C4-2B (cell line): ENCODE measurements at regions not wholly inside any gene's neighbourhood (a gene's known extent, or its start where the extent isn't known, plus 50 kb on each side); places are given as distances from the start of the nearest gene placed in this dataset.
"Not testable (repeated sequence)": the region's sequence is repeated elsewhere in the genome, so short reads cannot be mapped to it uniquely, and the experiment has no call there.

Experiments used
- H3K27ac ChIP-seq: fragments of 450-650 bp; 2 replicates; pipeline ENCODE4 v1.5.1; 2017
- CTCF ChIP-seq: fragments of 450-650 bp; conservative IDR thresholded peaks from 2 replicates; pipeline ENCODE4 v1.5.1; 2017; ENCODE audit warnings: mild to moderate bottlenecking
- ZFX ChIP-seq: fragments of 450-650 bp; IDR thresholded peaks from 2 replicates; pipeline ENCODE4 v1.6.1; 2017

DNA sequence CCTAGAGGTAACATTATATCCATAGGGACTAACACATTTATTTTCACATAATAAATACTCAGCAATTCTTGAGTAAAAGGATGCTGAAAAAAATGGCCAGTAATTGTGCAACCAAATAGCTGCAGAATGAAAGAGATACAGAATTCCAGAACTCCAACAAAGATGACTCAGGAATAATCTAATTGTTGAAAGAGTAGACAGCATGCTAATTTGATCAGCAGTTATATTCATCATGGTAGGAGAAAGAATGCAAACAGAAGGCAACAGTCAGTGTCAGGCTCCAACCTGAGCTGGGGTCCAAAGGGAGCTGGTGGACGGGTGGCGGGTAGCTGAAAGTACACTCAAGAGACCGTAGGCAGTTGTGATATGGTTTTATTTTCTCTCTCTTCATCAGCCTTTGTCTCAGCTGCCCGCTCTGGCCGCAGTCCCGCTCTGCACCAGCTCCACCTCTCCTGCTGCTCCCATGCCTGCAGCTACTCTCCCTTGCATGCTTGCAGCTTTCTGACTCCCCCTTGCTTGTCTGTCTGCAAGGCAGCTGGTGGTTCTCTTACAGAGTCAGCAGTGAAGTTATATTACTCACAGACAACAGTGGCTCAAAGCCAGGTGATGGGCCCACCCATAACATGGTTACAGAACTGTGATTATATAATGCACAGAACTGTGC, 1150.1 kb downstream of the STIM2 start:
- no peak overlapping the region for H3K27ac ChIP-seq
- TF ChIP-seq CTCF (no peak), ZFX (no peak)

DNA sequence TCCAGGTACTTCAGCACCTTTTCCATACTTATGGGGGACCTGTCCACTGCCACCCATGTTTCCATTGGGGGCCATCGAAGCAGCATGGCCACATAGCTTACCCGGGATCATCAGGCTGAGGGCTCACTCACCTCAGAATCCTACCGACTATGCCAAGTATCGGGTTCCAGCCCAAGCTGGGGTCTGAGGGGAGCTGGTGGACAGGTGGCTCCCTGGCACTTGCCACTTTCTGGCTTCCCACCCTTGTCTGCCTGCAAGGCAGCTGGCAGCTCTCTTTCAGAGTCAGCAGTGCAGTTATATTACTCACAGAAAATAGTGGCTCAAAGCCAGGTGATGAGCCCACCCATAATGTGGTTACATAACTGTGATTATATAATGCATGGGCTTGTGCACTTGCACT, 1153.8 kb downstream of the STIM2 start:
- TF ChIP-seq CTCF, result no peak
- no peak for TF ChIP-seq ZFX
- no peak overlapping the region for H3K27ac ChIP-seq

DNA sequence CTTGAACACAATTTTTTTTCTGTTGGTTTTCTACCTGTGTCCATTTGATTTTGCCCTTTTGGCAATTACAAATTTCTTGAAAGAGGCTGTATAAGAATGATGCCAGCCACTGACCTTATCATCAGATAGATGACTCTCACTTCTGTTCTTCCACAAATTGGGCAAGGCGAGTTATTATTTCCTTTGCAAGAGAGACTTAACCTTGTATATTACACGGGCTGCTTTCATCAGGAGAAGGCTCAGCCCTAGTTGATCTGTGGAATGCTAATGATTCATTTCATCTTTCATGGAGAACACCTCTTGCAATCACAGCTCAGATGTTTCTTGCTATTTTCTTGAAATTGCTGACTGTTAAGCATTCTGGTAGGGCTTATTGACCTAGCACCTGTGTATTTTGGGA, 1155.4 kb downstream of the STIM2 start:
- no peak overlapping the region for H3K27ac ChIP-seq
- TF ChIP-seq ZFX (no peak), CTCF (no peak)

DNA sequence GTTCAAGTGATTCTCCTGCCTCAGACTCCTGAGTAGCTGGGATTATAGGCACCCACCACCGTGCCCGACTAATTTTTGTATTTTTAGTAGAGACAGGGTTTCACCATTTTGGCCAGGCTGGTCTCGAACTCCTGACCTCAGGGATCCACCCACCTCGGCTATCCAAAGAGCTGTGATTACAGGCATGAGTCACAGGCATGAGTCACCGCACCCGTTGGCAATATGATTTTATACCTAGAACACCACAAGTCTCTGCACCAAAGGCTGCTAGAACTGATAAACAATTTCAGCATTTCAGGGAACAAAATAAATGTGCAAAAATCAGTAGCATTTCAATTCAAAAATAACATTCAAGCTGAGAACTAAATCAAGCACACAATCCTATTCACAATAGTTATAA, 1177.6 kb downstream of the STIM2 start:
- H3K27ac ChIP-seq, result not testable (repeated sequence)

GRCh38 chr4:28062562-28062961, 1201.9 kb downstream of the STIM2 start:
- no peak for TF ChIP-seq ZFX
- TF ChIP-seq CTCF, result no peak
- H3K27ac ChIP-seq, result no peak overlapping the region

DNA sequence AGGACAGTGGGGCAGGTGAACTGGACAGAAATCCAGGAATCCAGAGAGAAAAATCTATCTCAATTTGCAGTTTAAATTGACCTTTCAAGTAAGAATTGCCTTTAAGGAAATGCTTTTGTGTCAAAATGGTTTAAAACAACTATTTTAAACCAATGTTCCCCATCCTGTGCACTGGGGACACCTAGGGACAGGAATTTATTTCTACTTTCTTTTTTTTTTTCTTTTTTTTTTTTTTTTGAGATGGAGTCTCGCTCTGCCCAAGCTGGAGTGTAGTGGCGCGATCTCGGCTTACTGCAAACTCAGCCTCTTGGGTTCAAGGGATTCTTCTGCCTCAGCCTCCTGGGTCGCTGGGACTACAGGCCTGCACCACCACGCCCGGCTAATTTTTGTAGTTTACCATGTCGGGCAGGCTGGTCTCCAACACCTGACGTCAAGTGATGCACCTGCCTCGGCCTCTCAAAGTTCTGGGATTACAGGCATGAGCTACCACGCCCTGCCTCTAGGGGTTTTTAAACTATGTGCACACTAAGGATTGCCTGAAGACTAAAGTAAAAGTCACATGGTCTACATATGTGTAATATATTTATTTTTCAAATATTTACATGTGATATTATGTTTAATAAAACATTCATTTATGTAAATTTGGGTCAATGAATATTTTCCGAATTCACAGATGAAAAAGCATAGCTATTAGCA, 1213.4 kb downstream of the STIM2 start:
- TF ChIP-seq ZFX (no peak), CTCF (peak; percentile 23)

DNA sequence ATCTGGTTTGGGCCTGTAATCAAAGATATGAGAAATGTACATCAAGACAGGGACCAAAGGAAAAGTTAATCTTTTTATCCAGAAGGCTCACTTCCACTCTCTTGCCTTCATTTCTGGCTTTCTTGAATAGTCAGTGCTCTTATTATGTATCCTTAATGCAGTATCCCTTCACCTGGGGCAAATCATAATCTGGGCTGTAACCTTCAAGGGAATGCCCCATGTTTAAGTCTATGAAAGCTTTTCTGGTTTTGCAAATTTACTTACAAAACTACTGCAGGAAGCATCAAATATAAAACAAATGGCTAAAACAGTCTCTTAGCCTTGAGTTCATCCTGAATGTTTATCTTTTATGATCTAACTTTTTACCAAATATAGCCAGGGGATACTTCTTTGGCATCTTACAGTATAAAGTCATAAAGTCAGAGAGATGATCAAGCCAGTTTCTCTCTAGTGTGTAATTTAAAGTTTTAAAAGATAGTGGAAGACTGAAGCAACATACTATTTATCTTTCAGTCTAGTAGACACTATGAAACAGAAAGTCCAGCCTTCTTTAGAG, 1214.8 kb downstream of the STIM2 start:
- no peak overlapping the region for H3K27ac ChIP-seq
- TF ChIP-seq ZFX (no peak), CTCF (no peak)

More for the DNA sequence above, 1213.4 kb downstream of the STIM2 start:
- no peak overlapping the region for H3K27ac ChIP-seq

GRCh38 chr4:28077203-28077602, 1216.6 kb downstream of the STIM2 start:
- peak overlapping the region; percentile 19; the same call in 1 of the 2 replicates for H3K27ac ChIP-seq
